ENCODE measurements at regions not wholly inside any gene's neighbourhood (a gene's known extent, or its start where the extent isn't known, plus 50 kb on each side); places are given as distances from the start of the nearest gene placed in this dataset.
"Not testable (repeated sequence)": the region's sequence is repeated elsewhere in the genome, so short reads cannot be mapped to it uniquely, and the experiment has no call there.

DNA sequence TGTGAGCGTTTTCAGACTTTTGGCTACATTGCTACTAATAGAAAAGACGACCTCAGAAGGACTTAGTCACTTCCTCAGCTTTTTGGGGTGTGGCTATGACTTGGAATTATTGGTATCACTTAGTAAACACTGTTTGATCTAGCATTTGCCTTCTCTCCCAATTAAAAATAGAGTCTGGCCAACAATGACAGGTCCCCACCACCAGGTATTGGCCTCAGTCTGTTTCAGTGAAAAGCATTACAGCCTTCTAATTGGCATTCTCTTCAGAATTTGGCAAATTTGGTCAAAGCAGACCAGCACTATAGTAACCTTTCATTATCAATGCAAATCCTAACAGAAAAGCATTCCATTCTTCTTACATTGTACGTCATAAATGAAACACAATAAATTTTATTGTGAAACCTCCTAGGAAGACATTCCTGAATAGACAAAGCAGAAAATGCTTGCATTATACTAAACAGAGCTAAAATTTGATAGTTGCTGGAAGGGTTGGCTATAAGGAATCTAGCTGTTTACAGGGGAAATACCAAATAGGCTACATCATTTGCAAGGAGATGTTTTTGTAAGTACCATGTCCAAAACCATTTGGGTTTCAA is 613.9 kb downstream of the IRS1 start:
- DNase-seq, result no peak

- DNase-seq, result no peak
These were observed 614.5 kb downstream of the IRS1 start for GRCh38 chr2:226184940-226185615.

- no peak for DNase-seq
These were observed 615.1 kb downstream of the IRS1 start for GRCh38 chr2:226184540-226184939.

GRCh38 chr2:226183550-226183949 is 616.1 kb downstream of the IRS1 start:
- DNase-seq, result no peak

- no peak for DNase-seq
These were observed 616.6 kb downstream of the IRS1 start for GRCh38 chr2:226183033-226183432.

DNA sequence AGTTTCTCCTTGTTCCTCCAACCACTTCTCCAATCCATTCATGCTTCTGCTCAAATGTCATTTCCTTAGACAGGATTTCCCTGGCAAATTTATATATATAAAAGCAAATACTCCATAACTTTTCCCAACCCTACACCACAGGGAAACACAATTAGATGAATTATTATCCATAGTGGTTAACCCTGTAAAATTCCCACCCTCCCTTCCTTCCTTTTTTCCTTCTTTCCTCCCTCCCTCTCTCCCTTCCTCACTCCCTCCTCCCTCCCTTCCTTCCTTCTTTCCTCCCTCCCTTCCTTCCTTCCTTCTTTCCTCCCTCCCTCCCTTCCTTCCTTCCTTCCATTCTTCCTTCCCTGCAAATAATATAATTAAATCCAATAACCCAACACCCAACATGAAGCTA is 617.7 kb downstream of the IRS1 start:
- no peak for DNase-seq

DNA sequence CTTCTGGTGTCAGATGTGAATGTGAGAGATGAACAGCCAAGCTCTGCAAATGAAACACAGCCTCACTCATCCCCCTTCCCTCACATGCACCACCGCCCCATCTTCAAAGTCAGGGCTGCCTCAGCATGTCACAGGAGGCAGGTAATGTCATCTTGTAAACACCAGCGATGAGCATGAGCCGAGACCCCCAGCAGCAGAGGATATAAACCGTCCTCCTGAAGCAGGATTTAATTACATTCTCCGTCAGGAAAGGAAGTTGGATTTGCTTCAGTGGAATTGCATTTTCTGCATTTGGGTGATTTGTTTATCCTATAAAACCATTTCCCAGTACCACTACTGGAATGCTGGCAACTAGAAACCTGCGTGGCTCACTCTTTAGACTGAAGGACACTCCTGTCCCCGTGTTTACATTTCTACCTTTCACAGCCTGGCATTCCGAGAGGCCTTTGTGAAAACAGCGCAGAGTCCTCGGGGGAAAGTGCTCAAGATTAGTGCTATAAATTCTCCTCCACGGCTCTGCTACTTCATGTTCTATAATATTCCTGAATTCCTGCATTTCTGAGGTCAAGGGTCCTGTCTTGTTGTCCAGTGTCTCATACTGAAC is 619.2 kb downstream of the IRS1 start:
- DNase-seq, result no peak

- no peak for DNase-seq
These were observed 620.6 kb downstream of the IRS1 start for GRCh38 chr2:226179010-226179409.

DNA sequence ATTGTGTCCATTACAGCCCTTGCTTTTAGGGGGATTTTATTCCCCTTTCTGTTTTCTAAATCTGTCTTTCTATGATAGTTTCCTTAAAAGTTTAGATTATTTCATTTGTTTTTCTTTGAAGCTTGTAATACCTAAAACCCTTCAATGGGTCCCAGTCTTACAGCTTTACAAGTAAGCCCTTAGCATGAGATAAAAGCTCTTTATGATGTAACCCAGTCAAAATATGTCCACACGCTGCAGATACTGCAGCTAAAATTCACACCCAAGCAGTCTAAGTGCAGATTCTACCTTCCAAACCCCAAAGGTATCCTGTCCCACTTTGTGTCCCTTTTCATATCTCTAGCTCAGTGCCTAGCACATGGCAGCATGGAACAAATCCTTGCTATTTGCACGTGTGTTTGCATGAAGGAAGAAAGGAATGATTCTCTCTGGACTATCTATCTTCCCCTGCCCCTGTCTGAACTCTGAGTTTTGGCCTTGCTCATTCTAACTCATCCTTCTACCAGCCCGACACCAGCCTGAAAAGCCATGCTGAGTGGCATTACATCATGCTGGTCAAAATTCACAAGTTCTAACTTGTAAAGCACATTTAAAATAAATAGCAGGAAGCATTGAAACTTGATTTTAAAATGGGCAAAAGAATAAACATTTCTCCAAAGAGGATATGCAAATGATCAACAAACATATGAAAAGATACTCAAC is 623.2 kb downstream of the IRS1 start:
- no peak for DNase-seq

DNA sequence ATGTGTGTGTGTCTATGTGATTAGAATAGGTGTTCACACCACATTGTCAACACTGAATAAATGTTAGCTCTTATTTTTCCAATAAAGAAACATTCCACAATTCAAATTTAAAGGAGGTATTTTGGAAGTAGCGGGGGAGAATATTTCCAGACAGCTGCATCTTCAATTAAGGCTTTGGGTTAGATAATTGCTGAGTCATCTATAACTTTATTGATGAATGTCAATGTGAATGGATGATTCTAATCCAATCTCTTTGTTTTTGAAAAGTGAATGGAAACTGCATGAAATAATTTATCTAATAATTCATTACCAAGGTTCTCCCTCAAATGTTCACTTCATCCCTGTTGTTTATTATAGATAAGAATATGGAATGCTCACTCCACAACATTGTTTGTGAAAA is 625.2 kb downstream of the IRS1 start:
- DNase-seq, result no peak

DNA sequence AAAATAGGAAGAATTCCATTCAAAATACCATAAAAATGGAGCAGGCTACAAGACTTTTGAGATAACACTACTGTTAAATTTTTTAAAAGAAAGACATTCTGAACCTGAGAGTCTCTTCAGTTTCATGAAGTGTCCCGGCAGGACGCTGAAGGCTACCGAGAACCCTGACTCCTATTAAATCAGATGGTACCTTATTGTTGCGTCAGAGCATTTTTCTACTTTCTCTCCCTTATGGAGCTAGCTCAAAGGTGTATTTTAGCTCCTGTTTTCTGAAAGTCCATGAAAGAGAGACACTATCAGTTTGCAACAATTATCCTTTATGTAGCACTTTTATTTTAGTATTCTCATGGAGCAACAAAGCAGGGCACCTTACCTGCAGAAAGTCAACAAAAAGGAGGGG is 626.7 kb downstream of the IRS1 start:
- no peak for DNase-seq

DNA sequence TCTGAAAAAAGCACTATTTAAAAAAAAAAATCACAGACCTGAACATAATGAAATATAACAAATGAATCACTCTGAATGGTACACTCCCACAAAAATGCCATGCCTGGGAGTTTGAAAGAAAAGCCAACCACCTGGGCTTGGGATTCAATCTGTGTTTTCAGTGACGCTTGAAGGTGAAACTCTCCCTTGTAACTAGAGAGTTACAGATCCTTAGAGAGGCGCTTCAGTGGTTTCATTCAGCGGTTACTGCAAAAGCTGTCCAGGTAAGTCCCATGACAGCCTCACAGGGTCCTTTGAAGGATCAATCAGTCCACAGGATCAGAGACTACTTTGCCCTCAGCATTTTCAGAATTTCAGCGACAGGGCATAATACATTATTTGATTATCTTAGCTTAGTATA is 627.3 kb downstream of the IRS1 start:
- DNase-seq, result no peak

- no peak for DNase-seq
These were observed 629.7 kb downstream of the IRS1 start for GRCh38 chr2:226169751-226170581.

- no peak for DNase-seq
These were observed 631.0 kb downstream of the IRS1 start for GRCh38 chr2:226168496-226169160.

DNA sequence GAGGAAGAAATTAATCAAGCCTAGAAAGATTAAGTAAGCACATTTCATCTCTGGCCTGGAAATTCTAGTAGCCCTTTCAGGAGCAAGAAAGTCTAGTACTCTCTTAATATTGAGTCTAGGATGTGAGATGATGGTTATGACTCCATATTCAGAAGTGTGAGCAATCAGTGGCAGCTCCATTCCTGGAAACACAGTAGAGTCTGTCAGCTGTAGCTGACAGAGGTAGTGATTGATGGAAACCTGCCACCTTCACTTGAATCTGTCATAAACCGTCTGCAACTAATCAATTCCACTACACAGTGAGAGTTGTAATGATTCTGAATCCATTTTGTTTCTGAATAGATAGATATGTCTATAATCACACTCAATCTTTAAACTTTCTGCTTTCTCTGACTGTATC is 635.1 kb downstream of the IRS1 start:
- DNase-seq, result no peak

DNA sequence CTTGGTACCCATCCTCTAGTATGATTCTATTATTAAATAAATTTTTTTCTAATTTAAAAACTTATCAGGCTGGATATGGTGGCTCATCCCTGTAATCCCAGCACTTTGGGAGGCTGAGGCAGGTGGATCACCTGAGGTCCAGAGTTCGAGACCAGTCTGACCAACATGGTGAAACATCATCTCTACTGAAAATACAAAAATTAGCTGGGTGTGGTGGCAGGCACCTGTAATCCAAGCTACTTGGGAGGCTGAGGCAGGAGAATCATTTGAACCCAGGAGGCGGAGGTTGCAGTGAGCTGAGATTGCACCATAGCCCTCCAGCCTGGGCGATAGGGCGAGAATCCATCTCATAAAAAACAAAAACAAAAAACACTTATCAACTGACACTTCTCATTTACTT is 639.0 kb downstream of the IRS1 start:
- DNase-seq, result not testable (repeated sequence)

DNA sequence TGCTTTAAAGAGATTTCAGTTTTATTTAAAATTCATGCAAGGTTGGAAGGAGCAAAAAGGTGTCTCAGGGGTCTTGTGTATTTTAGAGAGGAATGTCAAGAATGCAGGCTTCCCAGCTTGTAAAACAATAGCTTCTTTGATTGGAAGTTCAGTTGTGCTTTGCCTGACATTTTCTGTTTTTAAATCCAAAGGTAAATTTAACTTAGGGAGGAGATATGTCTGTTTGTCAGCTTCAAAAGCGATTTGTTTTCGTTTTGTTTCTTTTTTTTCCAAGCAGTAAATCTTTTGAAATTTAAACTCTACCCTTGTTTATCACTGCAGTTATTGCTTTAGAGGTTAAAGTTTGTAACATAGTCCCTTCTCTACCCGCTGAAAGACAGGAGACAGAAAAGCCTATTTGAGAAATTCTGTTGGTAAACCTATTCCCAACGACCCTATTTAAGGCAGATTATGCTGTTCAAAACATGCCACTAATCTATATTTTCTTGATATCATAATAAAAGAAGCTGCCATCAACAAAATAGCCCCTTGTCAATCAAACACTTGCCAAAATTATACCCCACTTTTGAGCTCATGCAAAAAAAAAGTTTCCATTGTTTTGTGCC is 639.6 kb downstream of the IRS1 start:
- DNase-seq, result no peak

GRCh38 chr2:226158940-226159339 is 640.7 kb downstream of the IRS1 start:
- DNase-seq, result no peak

GRCh38 chr2:226158229-226158628 is 641.4 kb downstream of the IRS1 start:
- DNase-seq, result no peak

DNA sequence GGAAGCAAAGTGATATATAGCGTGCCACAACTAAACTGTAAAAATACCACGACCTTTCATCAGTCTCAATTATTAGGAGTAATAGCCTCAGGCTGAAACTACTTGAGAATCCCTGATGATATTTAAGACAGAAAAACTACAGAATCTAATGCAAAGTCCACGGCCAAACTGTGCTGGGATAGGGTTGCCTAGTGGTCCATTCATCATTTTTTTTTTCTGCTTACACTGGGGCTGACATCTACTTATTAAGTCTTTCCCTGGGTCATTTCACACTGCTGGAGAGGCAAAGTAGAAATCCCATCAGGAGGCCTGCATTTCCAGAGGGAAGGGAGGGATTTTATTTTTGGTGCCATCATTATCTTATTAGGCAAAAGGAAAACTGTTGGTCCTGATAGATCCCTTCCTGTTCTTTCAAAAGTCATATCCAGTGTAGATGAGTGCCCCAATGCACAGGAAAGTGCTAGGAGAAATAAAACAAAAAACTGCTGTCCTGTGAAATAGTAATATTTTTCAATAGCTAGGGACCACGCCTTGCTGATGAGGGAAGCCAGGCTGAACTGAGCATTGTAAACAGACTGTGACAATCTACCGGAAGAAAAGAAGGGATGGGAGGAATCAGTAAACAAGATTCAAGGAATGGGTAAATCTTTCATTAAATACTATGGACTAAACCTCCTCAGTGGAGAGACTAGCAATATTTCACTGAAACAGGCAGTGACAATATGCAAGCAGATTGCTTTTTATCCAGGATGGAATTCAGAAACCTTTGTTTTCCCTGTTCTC is 644.3 kb downstream of the IRS1 start:
- no peak for DNase-seq

DNA sequence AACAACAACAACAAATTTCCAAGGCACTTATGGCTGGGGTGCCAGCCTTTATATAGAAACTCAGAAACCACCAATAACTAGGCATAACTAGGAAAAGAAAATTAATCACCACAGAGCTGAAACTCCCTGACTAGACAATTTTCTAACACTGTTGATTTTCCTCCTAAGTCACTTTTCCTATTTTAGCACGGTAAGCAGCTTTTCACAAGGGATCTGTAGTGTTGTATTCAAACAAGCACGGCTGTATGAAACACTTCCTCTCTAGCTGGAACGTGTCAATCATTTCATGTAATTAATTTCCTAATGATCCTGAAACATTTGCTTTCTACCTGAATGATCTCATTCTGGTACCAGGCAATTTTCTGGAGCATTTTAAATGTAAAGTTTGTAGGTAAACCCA is 645.0 kb downstream of the IRS1 start:
- DNase-seq, result no peak
